Testis (tissue), 2 donors: ENCODE measurements at regions not wholly inside any gene's neighbourhood (a gene's known extent, or its start where the extent isn't known, plus 50 kb on each side); places are given as distances from the start of the nearest gene placed in this dataset.

Source experiments
- DNase-seq: peaks from one replicate; pipeline ENCODE4 v3.0.0-alpha.2; 2019
- H3K27ac ChIP-seq, 2 donors: fragments of 200-600 bp; sonication (generic); one replicate each; pipeline ENCODE4 v1.5.1; 2019
- H3K27me3 ChIP-seq: fragments of 200-600 bp; sonication (generic); one replicate; pipeline ENCODE4 v1.5.1; 2019
- H3K36me3 ChIP-seq: fragments of 200-600 bp; sonication (generic); one replicate; pipeline ENCODE4 v1.5.1; 2017; ENCODE audit warnings: low read depth; ENCODE audit errors: missing control alignments
- H3K4me1 ChIP-seq: fragments of 200-600 bp; sonication (generic); one replicate; pipeline ENCODE4 v1.5.1; 2019
- H3K4me3 ChIP-seq, 2 donors: fragments of 200-600 bp; sonication (generic); one replicate each; pipeline ENCODE4 v1.5.1; 2017 to 2019
- H3K9me3 ChIP-seq: fragments of 200-600 bp; sonication (generic); one replicate; pipeline ENCODE4 v1.5.1; 2017
- POLR2A ChIP-seq: fragments of 450-650 bp; IDR thresholded peaks from one replicate; pipeline ENCODE4 v1.6.1; 2017; ENCODE audit warnings: antibody characterized with exemption, mild to moderate bottlenecking, moderate library complexity
- WGBS, 2 donors: methylation state at CpG; one replicate each; pipeline ENCODE4 v1.1.5; 2018; 5-methylcytosine and 5-hydroxymethylcytosine counted together
- intact Hi-C: fragments of 100-400 bp; cut with DNase I; formaldehyde crosslinking; loops from one replicate; pipeline ENCODE4 v1.15.1; 2023; ENCODE audit warnings: low total_unique reads
- TF ChIP-seq, protein P1 (sequence below), 3 experiments: fragments of 450-650 bp in 2 of 3; fragments of 200-600 bp in 1 of 3; sonication (generic) in 1 of 3; IDR thresholded peaks; one replicate each; pipeline ENCODE4 v1.5.1; 2016 to 2019; ENCODE audit warnings: antibody characterized with exemption in 3 of 3, mild to moderate bottlenecking in 2 of 3, moderate library complexity in 1 of 3

DNA sequence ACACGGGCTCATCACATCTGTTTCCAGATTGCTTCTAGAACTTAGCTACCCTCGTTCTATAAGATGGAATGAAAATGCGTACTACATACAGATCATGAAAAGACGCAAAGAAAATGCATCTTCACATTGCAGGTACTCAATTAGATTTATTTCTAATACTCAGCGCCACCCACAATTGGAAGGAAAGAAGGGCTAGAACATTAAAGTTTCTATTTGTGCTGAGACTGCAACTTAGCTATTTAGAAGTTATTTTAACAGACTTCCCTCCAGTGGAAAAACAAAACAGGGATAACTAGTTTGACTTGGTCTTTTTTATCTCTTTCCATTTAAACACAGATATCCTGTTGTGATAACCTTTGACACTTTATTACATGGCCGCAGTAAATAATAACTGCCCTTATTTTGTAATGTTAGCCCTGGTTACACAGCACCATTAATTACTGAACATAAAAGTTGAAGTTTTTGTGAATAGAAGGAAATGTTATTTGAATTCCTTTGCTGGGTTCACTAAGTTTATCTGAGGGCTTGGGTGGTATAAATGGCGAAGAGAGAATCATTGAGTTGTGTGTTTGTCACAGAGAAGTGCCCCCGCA, 86.9 kb upstream of the SLC25A26 start:
- TF ChIP-seq, protein P1, sequence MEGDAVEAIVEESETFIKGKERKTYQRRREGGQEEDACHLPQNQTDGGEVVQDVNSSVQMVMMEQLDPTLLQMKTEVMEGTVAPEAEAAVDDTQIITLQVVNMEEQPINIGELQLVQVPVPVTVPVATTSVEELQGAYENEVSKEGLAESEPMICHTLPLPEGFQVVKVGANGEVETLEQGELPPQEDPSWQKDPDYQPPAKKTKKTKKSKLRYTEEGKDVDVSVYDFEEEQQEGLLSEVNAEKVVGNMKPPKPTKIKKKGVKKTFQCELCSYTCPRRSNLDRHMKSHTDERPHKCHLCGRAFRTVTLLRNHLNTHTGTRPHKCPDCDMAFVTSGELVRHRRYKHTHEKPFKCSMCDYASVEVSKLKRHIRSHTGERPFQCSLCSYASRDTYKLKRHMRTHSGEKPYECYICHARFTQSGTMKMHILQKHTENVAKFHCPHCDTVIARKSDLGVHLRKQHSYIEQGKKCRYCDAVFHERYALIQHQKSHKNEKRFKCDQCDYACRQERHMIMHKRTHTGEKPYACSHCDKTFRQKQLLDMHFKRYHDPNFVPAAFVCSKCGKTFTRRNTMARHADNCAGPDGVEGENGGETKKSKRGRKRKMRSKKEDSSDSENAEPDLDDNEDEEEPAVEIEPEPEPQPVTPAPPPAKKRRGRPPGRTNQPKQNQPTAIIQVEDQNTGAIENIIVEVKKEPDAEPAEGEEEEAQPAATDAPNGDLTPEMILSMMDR (IDR thresholded peaks at IDR 0.05): no peak
- no peak for TF ChIP-seq POLR2A
- H3K36me3 ChIP-seq: no peaks in the 10 kb centered on the region
- H3K4me3 ChIP-seq: no peak overlapping the region
- H3K9me3 ChIP-seq: no peaks in the 10 kb centered on the region
- H3K27ac ChIP-seq: no peak overlapping the region
- no peaks in the 10 kb centered on the region for H3K27me3 ChIP-seq
- H3K4me1 ChIP-seq: no peaks in the 10 kb centered on the region
- intact Hi-C loops: loop anchor here (10.0 kb wide), 1 partner anchor 79 kb away; no protein-coding TSS in a partner anchor
- no peak for DNase-seq
- 82 to 86% methylated on average over 8 of the region's 8 CpGs for WGBS, 2 donors

DNA sequence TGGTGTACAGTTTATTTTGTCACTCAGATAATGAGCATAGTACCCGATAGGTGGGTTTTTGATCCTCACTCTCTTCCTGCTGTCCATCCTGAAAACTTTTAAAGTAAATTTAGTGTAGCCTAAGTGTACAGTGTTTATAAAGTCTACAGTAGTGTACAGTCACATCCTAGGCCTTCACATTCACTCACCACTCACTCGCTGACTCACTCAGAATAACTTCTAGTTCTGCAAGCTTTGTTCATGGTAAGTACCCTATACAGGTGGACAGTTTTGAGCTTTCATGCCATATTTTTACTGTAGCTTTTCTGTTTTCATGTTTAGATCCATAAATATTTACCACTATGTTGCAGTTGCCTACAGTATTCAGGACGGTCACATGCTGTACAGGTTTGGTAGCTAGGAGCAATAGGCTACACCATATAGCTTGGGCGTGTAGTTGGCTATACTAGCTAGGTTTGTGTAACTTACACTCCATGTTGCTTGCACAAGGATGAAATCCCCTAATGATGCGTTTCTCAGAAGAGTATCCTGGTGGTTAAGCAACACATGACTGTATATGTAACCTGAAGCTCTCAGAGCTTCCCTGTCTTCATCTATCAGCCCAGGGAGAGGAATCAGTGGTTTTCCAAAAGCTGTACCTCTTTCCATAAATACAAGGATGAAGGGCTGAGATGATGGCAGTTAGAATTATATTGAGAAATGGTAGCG, 87.6 kb upstream of the SLC25A26 start:
- Histone ChIP-seq H3K9me3 (no peaks in the 10 kb centered on the region), H3K4me1 (no peaks in the 10 kb centered on the region), H3K36me3 (no peaks in the 10 kb centered on the region), H3K27me3 (no peaks in the 10 kb centered on the region), H3K27ac (no peak overlapping the region), H3K4me3 (no peak overlapping the region)
- no peak for DNase-seq
- TF ChIP-seq, protein P1 (IDR thresholded peaks at IDR 0.05): no peak
- TF ChIP-seq POLR2A: no peak
- 96 to 97% methylated on average over 6 of the region's 6 CpGs for WGBS, 2 donors
- intact Hi-C loops: loop anchor here (10.0 kb wide), 1 partner anchor 78 kb away; no protein-coding TSS in a partner anchor

DNA sequence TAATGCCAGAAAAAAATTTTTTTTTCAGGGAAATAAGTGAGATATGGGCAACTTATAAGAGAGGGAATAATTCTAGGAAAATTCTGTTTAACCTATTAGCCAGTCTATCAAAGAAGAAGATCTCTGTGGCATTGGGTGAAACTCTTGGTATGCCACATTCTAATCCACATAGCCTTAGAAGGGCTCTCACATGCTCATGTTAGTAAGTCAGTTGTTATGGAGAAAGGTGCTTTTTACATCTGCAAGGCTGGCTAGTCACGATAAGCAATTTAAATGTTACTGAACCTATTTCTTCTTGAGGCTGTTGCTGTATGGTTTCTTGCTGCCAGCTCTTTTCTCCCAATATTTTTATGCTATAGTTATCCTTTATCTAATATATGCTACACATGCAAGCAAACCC, 89.9 kb upstream of the MAGI1 start:
- WGBS, 2 donors: 73 to 75% methylated on average over 1 of the region's 1 CpG
- TF ChIP-seq POLR2A: no peak
- TF ChIP-seq, protein P1 (IDR thresholded peaks at IDR 0.05): no peak
- no peaks in the 10 kb centered on the region for H3K9me3 ChIP-seq
- H3K27ac ChIP-seq: no peak overlapping the region
- intact Hi-C loops: no loop called here
- DNase-seq: no peak
- H3K4me1 ChIP-seq: no peaks in the 10 kb centered on the region
- H3K27me3 ChIP-seq: no peaks in the 10 kb centered on the region
- no peak overlapping the region for H3K4me3 ChIP-seq
- no peaks in the 10 kb centered on the region for H3K36me3 ChIP-seq

DNA sequence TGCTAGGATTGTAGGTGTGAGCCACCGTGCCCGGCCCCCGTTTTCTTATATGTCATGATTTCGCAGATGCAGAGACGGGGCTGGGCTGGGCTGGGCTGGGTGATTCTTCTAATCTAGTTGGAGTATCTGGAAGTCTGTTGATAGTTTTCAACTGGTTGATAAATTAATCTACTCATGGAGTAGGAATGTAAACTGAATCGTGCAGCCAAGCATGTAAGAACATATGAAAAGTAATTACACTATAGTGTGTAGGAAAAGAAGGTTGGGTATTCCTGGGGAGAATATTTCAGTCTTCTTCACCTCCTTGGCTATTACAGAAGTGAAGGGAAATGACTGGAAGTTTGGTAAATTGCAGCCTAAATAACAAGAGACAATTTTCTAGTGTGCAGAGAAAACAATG, 82.6 kb upstream of the MAGI1 start:
- no peaks in the 10 kb centered on the region for H3K36me3 ChIP-seq
- WGBS, 2 donors: 79 to 91% methylated on average over 6 of the region's 6 CpGs
- H3K4me1 ChIP-seq: peaks cover under 1% of the 10 kb centered on the region
- H3K27me3 ChIP-seq: no peaks in the 10 kb centered on the region
- intact Hi-C loops: no loop called here
- no peaks in the 10 kb centered on the region for H3K9me3 ChIP-seq
- TF ChIP-seq POLR2A: no peak
- TF ChIP-seq, protein P1 (IDR thresholded peaks at IDR 0.05): no peak
- no peak overlapping the region for H3K27ac ChIP-seq
- H3K4me3 ChIP-seq: no peak overlapping the region
- DNase-seq: no peak
